IMR-90 (cell line): ENCODE measurements at regions not wholly inside any gene's neighbourhood (a gene's known extent, or its start where the extent isn't known, plus 50 kb on each side); places are given as distances from the start of the nearest gene placed in this dataset.

Experiments
- ATAC-seq: fragments of 200-7000 bp; cut with Tn5 transposase; 2 replicates; pipeline ENCODE4 v1.9.1; 2020; ENCODE audit warnings: low read depth, mild to moderate bottlenecking, moderate library complexity
- BruUV-seq: library from RNA; stranded (reverse); fragments of 400-500 nt; replicated peaks from 2 replicates; lab custom pipeline; 2021; lab: Mats Ljungman, UMichigan
- CTCF ChIA-PET: fragments of 300-600 bp; formaldehyde crosslinking; extraction: SDS; loops from one replicate; lab custom pipeline; 2021; ENCODE audit warnings: antibody characterized with exemption; lab: Yijun Ruan, JAX
- POLR2A ChIA-PET: fragments of 300-600 bp; sonication (Branson Sonifier 250); formaldehyde crosslinking; loops from one replicate; lab custom pipeline; 2022; ENCODE audit warnings: antibody characterized with exemption; ENCODE audit not compliant: unreplicated experiment; lab: Charles Lee
- DNase-seq: peaks from one replicate; pipeline ENCODE4 v3.0.0; 2013
- H2AFZ ChIP-seq: replicated peaks from 2 replicates; pipeline ENCODE3; 2013; ENCODE audit warnings: low read length, mild to moderate bottlenecking; ENCODE audit not compliant: poor library complexity
- H2AK5ac ChIP-seq: 2 replicates; pipeline ENCODE4 v1.6.1; 2013; ENCODE audit warnings: low read depth, low read length, inconsistent platforms
- H2AK9ac ChIP-seq: replicated peaks from 2 replicates; pipeline ENCODE3; 2013; ENCODE audit warnings: mild to moderate bottlenecking, low read depth, low read length, moderate library complexity; ENCODE audit not compliant: poor library complexity
- H2BK120ac ChIP-seq: 2 replicates; pipeline ENCODE4 v1.6.1; 2013; ENCODE audit warnings: low read depth, low read length, inconsistent platforms
- H2BK15ac ChIP-seq: 3 replicates; pipeline ENCODE4 v1.6.1; 2013; ENCODE audit warnings: low read depth, low read length, inconsistent platforms
- H2BK20ac ChIP-seq: 2 replicates; pipeline ENCODE4 v1.6.1; 2013; ENCODE audit warnings: low read depth, mild to moderate bottlenecking, inconsistent platforms, low read length, moderate library complexity
- H2BK5ac ChIP-seq: 2 replicates; pipeline ENCODE4 v1.6.1; 2013; ENCODE audit warnings: mild to moderate bottlenecking, low read depth, low read length, inconsistent platforms; ENCODE audit not compliant: poor library complexity, severe bottlenecking
- H3K14ac ChIP-seq: replicated peaks from 2 replicates; pipeline ENCODE4 v1.6.1; 2013; ENCODE audit warnings: low read depth, low read length, inconsistent platforms
- H3K18ac ChIP-seq: 2 replicates; pipeline ENCODE4 v1.6.1; 2013; ENCODE audit warnings: low read depth, low read length, control low read depth
- H3K23ac ChIP-seq: 2 replicates; pipeline ENCODE4 v1.6.1; 2013; ENCODE audit warnings: low read depth, low read length, inconsistent platforms
- H3K27ac ChIP-seq: 2 replicates; pipeline ENCODE4 v1.5.1; 2013; ENCODE audit warnings: mild to moderate bottlenecking, control low read depth, low read length; ENCODE audit not compliant: insufficient read depth
- H3K27me3 ChIP-seq: 2 replicates; pipeline ENCODE4 v1.6.1; 2013; ENCODE audit warnings: low read length; ENCODE audit not compliant: control insufficient read depth, insufficient read depth
- H3K36me3 ChIP-seq: 2 replicates; pipeline ENCODE4 v1.6.1; 2013; ENCODE audit warnings: low read length, mixed read lengths; ENCODE audit not compliant: control insufficient read depth, insufficient read depth
- H3K4ac ChIP-seq: 2 replicates; pipeline ENCODE4 v1.6.1; 2013; ENCODE audit warnings: low read depth, low read length, inconsistent platforms
- H3K4me1 ChIP-seq: 2 replicates; pipeline ENCODE4 v1.6.1; 2013; ENCODE audit warnings: low read length, mixed read lengths; ENCODE audit not compliant: control insufficient read depth, insufficient read depth
- H3K4me2 ChIP-seq: 2 replicates; pipeline ENCODE4 v1.6.1; 2013; ENCODE audit warnings: low read depth, mild to moderate bottlenecking, control low read depth, low read length, moderate library complexity
- H3K4me3 ChIP-seq: 2 replicates; pipeline ENCODE4 v1.5.1; 2013; ENCODE audit warnings: low read depth, mild to moderate bottlenecking, control low read depth, low read length, moderate library complexity; ENCODE audit not compliant: insufficient read depth
- H3K56ac ChIP-seq: 2 replicates; pipeline ENCODE4 v1.6.1; 2013; ENCODE audit warnings: low read length, inconsistent platforms; ENCODE audit not compliant: insufficient read depth; ENCODE audit errors: extremely low read depth
- H3K79me1 ChIP-seq, 2 experiments: 2 replicates each; pipeline ENCODE4 v1.6.1; 2013; ENCODE audit warnings: low read length in 2 of 2, inconsistent platforms in 1 of 2, low read depth in 1 of 2
- H3K9ac ChIP-seq: 2 replicates; pipeline ENCODE4 v1.6.1; 2013; ENCODE audit warnings: low read depth, low read length, control low read depth
- H3K9me1 ChIP-seq: 2 replicates; pipeline ENCODE4 v1.6.1; 2013; ENCODE audit warnings: low read length, inconsistent platforms; ENCODE audit not compliant: insufficient read depth
- H3K9me3 ChIP-seq: 2 replicates; pipeline ENCODE4 v1.6.1; 2013; ENCODE audit warnings: low read length; ENCODE audit not compliant: control insufficient read depth, insufficient read depth
- H4K20me1 ChIP-seq: 2 replicates; pipeline ENCODE4 v1.6.1; 2013; ENCODE audit warnings: low read length, inconsistent platforms; ENCODE audit not compliant: insufficient read depth
- H4K5ac ChIP-seq: 2 replicates; pipeline ENCODE4 v1.6.1; 2013; ENCODE audit warnings: mild to moderate bottlenecking, low read depth, low read length, control low read depth
- H4K8ac ChIP-seq, 2 experiments: 2 replicates each; pipeline ENCODE4 v1.6.1; 2013; ENCODE audit warnings: low read depth in 2 of 2, low read length in 2 of 2, control low read depth in 1 of 2, inconsistent platforms in 1 of 2
- H4K91ac ChIP-seq: 2 replicates; pipeline ENCODE4 v1.6.1; 2013; ENCODE audit warnings: low read depth, low read length, inconsistent platforms; ENCODE audit not compliant: insufficient read depth
- BHLHE40 ChIP-seq: fragments of 150-350 bp; IDR thresholded peaks from 2 replicates; pipeline ENCODE4 v1.6.1; 2016; ENCODE audit warnings: mild to moderate bottlenecking, low read depth, low read length
- MAZ ChIP-seq: IDR thresholded peaks from 2 replicates; pipeline ENCODE4 v1.6.1; 2012; ENCODE audit warnings: low read depth, mild to moderate bottlenecking, low read length, improper control_type of control experiment, moderate library complexity, borderline replicate concordance
- RFX5 ChIP-seq: IDR thresholded peaks from 2 replicates; pipeline ENCODE4 v1.8.0; 2012; ENCODE audit warnings: low read depth, mild to moderate bottlenecking, low read length, moderate library complexity
- SMC3 ChIP-seq: fragments of 150-350 bp; IDR thresholded peaks from 2 replicates; pipeline ENCODE4 v1.6.1; 2016; ENCODE audit warnings: low read depth, mild to moderate bottlenecking, antibody characterized with exemption, low read length, moderate library complexity
- WGBS, 2 experiments: methylation state at CpG; one replicate each; pipeline versions ENCODE4 v1.1.5 to v1.1.7; 2013; ENCODE audit warnings: missing lambda C conversion rate in 2 of 2; ENCODE audit not compliant: insufficient read length in 1 of 2; ENCODE audit errors: extremely low coverage in 2 of 2; 5-methylcytosine and 5-hydroxymethylcytosine counted together
- dilution Hi-C: fragments of 300-500 bp; cut with HindIII; formaldehyde crosslinking; loops from one replicate; pipeline ENCODE4 v1.14.3; 2018; ENCODE audit warnings: low sequenced_read_pairs; ENCODE audit not compliant: unreplicated experiment
- in situ Hi-C: fragments of 300-500 bp; cut with MboI; formaldehyde crosslinking; loops from 3 replicates; pipeline ENCODE4 v1.14.3; 2019; ENCODE audit warnings: low sequenced_read_pairs, inconsistent platforms, mixed read lengths
- intact Hi-C: fragments of 100-400 bp; cut with micrococcal nuclease; formaldehyde crosslinking; loops from 2 replicates; pipeline ENCODE4 v1.10.0; 2022

GRCh38 chr6:76165471-76166221 lies 93.2 kb upstream of the IMPG1 start:
- CTCF ChIA-PET: no interaction called here
- no peak overlapping the region for H2BK15ac ChIP-seq
- H3K27ac ChIP-seq: no peak overlapping the region
- no peak overlapping the region for H2BK5ac ChIP-seq
- no peaks in the 10 kb centered on the region for H3K4me1 ChIP-seq
- intact Hi-C loops: no loop called here
- no peak overlapping the region for H3K18ac ChIP-seq
- ATAC-seq: no peak
- in situ Hi-C loops: no loop called here
- no peaks in the 10 kb centered on the region for H3K36me3 ChIP-seq
- H2BK20ac ChIP-seq: no peak overlapping the region
- no peak overlapping the region for H3K14ac ChIP-seq
- peak overlapping the region; percentile 50 for H2AK9ac ChIP-seq
- H2BK120ac ChIP-seq: no peak overlapping the region
- peaks cover 12% of the 10 kb centered on the region for H3K9me3 ChIP-seq
- no peak overlapping the region for H4K5ac ChIP-seq
- no peak overlapping the region for H4K8ac ChIP-seq
- H3K27me3 ChIP-seq: no peaks in the 10 kb centered on the region
- no peak for DNase-seq
- H3K4me2 ChIP-seq: no peak overlapping the region
- H3K56ac ChIP-seq: no peak overlapping the region
- H3K4me3 ChIP-seq: no peak overlapping the region
- no peak overlapping the region for H3K9ac ChIP-seq
- H2AK5ac ChIP-seq: no peak overlapping the region
- no peaks in the 10 kb centered on the region for H4K20me1 ChIP-seq
- BruUV-seq: no TSS peak
- no peak for TF ChIP-seq RFX5
- no peak for TF ChIP-seq BHLHE40
- no peak for TF ChIP-seq SMC3
- TF ChIP-seq MAZ: no peak
- no peak overlapping the region for H2AFZ ChIP-seq
- H3K23ac ChIP-seq: no peak overlapping the region
- no peaks in the 10 kb centered on the region for H3K9me1 ChIP-seq
- dilution Hi-C loops: no loop called here
- no peak overlapping the region for H4K91ac ChIP-seq
- H3K79me1 ChIP-seq: no peaks in the 10 kb centered on the region
- WGBS, 2 experiments: 71% methylated on average over 6 of the region's 23 CpGs; no CpG with 5 or more reads in 1 of the 2 experiments
- POLR2A ChIA-PET: no interaction called here
- no peak overlapping the region for H3K4ac ChIP-seq
